Transverse colon (tissue), 3 donors: ENCODE measurements at regions not wholly inside any gene's neighbourhood (a gene's known extent, or its start where the extent isn't known, plus 50 kb on each side); places are given as distances from the start of the nearest gene placed in this dataset.

Experiments used
- POLR2A ChIP-seq: fragments of 450-650 bp; IDR thresholded peaks from one replicate; pipeline ENCODE4 v1.6.1; 2016; ENCODE audit warnings: antibody characterized with exemption, mild to moderate bottlenecking, moderate library complexity
- TF ChIP-seq, protein P1 (sequence below), 5 experiments: fragments of 200-600 bp in 3 of 5; fragments of 450-650 bp in 2 of 5; sonication (generic) in 3 of 5; IDR thresholded peaks; 1 replicate in 2 of 5; 2 replicates in 3 of 5; pipeline ENCODE4 v1.5.1; 2016 to 2017; ENCODE audit warnings: antibody characterized with exemption in 5 of 5, inconsistent platforms in 3 of 5, mild to moderate bottlenecking in 2 of 5, moderate library complexity in 1 of 5

DNA sequence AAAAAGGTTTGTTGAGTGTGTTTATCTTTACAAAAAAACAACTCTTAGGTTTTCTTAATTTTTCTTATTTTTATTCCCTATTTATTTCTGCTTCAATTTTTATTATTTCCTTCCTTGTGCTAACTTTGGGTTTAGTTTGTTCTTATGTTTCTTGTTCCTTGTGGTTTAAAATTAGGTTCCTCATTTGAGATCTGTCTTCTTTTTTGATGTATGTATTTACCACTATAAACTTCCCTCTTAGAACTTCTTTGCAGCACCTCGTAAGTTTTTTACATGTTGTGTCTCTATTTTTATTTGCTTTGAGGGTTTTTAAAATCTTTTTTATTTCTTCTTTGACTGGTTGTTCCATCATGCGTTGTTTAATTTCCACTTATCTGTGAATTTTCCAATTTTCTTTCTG, 1217.1 kb upstream of the CELF2 start:
- TF ChIP-seq, protein P1, sequence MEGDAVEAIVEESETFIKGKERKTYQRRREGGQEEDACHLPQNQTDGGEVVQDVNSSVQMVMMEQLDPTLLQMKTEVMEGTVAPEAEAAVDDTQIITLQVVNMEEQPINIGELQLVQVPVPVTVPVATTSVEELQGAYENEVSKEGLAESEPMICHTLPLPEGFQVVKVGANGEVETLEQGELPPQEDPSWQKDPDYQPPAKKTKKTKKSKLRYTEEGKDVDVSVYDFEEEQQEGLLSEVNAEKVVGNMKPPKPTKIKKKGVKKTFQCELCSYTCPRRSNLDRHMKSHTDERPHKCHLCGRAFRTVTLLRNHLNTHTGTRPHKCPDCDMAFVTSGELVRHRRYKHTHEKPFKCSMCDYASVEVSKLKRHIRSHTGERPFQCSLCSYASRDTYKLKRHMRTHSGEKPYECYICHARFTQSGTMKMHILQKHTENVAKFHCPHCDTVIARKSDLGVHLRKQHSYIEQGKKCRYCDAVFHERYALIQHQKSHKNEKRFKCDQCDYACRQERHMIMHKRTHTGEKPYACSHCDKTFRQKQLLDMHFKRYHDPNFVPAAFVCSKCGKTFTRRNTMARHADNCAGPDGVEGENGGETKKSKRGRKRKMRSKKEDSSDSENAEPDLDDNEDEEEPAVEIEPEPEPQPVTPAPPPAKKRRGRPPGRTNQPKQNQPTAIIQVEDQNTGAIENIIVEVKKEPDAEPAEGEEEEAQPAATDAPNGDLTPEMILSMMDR (IDR thresholded peaks at IDR 0.05), result no peak
- no peak for TF ChIP-seq POLR2A
